ENCODE measurements at regions not wholly inside any gene's neighbourhood (a gene's known extent, or its start where the extent isn't known, plus 50 kb on each side); places are given as distances from the start of the nearest gene placed in this dataset.

DNA sequence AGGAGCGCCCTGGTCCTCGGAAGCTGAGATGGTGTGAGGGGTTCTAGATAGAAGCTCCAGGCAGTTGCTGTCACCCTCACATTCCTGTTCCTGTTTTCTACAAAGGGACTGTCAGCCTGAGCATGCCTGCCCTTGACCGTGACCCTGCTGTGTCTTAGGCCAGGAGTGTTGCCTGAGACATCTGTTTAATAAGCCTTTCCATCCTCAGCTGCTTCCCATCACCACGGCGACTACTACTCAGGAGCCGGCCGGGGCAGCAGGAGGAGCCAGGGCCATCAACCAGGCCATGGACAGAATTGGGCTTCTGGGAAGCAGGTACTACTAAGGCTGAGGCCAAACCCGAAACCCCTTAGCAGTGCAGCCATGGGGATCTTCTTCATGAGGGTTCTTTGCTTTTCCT lies 151.4 kb downstream of the KATNIP start:
- WGBS (ENCODE audit: insufficient coverage, low coverage, missing lambda C conversion rate): 68% methylated on average over 8 of the region's 8 CpGs
- TF ChIP-seq SPI1 (IDR thresholded peaks at IDR 0.05; ENCODE audit: borderline replicate concordance, low read depth, low read length): 0 out of 2 replicates have a peak, but pooled peaks have one; percentile 25
- TF ChIP-seq NUFIP1 (IDR thresholded peaks at IDR 0.05; ENCODE audit: partially characterized antibody): no peak
- no peak for TF ChIP-seq SAP30 (IDR thresholded peaks at IDR 0.05; ENCODE audit: borderline replicate concordance, insufficient read depth, low read depth, low read length, poor library complexity, severe bottlenecking)
- Histone ChIP-seq H3K27me3 (ENCODE audit: control insufficient read depth in 2 of 2, insufficient read depth in 2 of 2, low read length in 2 of 2) (no peaks in the 10 kb centered on the region), H3K9me3 (replicated peaks; ENCODE audit: control insufficient read depth, insufficient read depth, low read depth, low read length) (no peaks in the 10 kb centered on the region), H3K4me3 (no peak overlapping the region), H3K4me1 (replicated peaks in 1 of 2; ENCODE audit: control insufficient read depth in 2 of 2, insufficient read depth in 2 of 2, low read length in 2 of 2) (no peaks in the 10 kb centered on the region; a peak in 1 of 5 replicates), H3K36me3 (ENCODE audit: control insufficient read depth, insufficient read depth, low read length) (no peaks in the 10 kb centered on the region), H3K79me2 (ENCODE audit: control insufficient read depth, insufficient read depth, low read length) (no peaks in the 10 kb centered on the region), H2AFZ (ENCODE audit: low read depth, low read length) (no peak overlapping the region), H3K4me2 (ENCODE audit: insufficient read depth, low read length) (no peak overlapping the region), H3K9ac (ENCODE audit: insufficient read depth in 1 of 2, low read depth in 2 of 2, low read length in 2 of 2) (no peak overlapping the region), H3K9me1 (ENCODE audit: control insufficient read depth, insufficient read depth, low read length) (no peaks in the 10 kb centered on the region), H3K27ac (ENCODE audit: extremely low read depth, low read depth, low read length) (no peak overlapping the region), H4K20me1 (replicated peaks; ENCODE audit: control insufficient read depth, insufficient read depth, low read length) (no peaks in the 10 kb centered on the region)
- ATAC-seq: no peak
- intact Hi-C loops (cut with micrococcal nuclease): no loop called here
- ChIA-PET POLR2A (interaction anchor here (0.8 kb wide), 1 partner anchor 29 kb away, joined by 4 read pairs; no protein-coding TSS in a partner anchor), CTCF (ENCODE audit: low intra/inter-chr PET ratio) (no interaction called here)
- FAIRE-seq: no peak
- no TSS peak for BruUV-seq (replicated peaks)
- in situ Hi-C loops (cut with MboI): no loop called here
- DNase-seq (ENCODE audit: extremely low read depth in 1 of 4, low spot score in 3 of 4): no peak

DNA sequence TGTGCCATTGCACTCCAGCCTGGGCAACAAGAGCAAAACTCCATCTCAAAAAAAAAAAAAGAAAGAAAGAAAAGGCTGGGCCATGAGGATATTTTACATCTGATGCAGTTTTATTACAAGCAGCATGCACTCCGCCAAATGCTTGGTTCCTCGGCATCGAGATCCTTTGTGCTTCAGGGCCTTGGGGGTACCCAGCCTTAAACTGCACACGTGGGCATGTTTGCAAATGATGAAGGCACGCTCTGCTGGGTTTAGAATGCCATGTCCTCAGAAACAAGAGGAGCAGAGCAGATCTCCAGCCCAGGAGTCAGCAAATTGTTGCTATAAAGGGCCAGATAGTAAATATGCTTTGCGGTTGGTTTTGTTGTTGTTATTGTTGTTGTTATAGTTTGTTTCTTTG lies 153.2 kb downstream of the KATNIP start:
- Histone ChIP-seq H3K9me1 (ENCODE audit: control insufficient read depth, insufficient read depth, low read length) (no peaks in the 10 kb centered on the region), H3K9me3 (replicated peaks; ENCODE audit: control insufficient read depth, insufficient read depth, low read depth, low read length) (no peaks in the 10 kb centered on the region), H3K4me2 (ENCODE audit: insufficient read depth, low read length) (no peak overlapping the region), H3K9ac (ENCODE audit: insufficient read depth in 1 of 2, low read depth in 2 of 2, low read length in 2 of 2) (no peak overlapping the region), H3K27ac (ENCODE audit: extremely low read depth, low read depth, low read length) (no peak overlapping the region), H3K79me2 (ENCODE audit: control insufficient read depth, insufficient read depth, low read length) (no peaks in the 10 kb centered on the region), H2AFZ (ENCODE audit: low read depth, low read length) (no peak overlapping the region), H3K27me3 (ENCODE audit: control insufficient read depth in 2 of 2, insufficient read depth in 2 of 2, low read length in 2 of 2) (no peaks in the 10 kb centered on the region), H3K36me3 (ENCODE audit: control insufficient read depth, insufficient read depth, low read length) (no peaks in the 10 kb centered on the region), H3K4me1 (replicated peaks in 1 of 2; ENCODE audit: control insufficient read depth in 2 of 2, insufficient read depth in 2 of 2, low read length in 2 of 2) (no peaks in the 10 kb centered on the region; a peak in 1 of 5 replicates), H3K4me3 (no peak overlapping the region), H4K20me1 (replicated peaks; ENCODE audit: control insufficient read depth, insufficient read depth, low read length) (no peaks in the 10 kb centered on the region)
- FAIRE-seq (no peak), DNase-seq (ENCODE audit: extremely low read depth in 1 of 4, low spot score in 3 of 4) (no peak), ATAC-seq (no peak)
- BruUV-seq (replicated peaks): no TSS peak
- 60% methylated on average over 5 of the region's 6 CpGs for WGBS (ENCODE audit: insufficient coverage, low coverage, missing lambda C conversion rate)
- in situ Hi-C loops (cut with MboI) (no loop called here), intact Hi-C loops (cut with micrococcal nuclease) (no loop called here)
- ChIA-PET POLR2A (no interaction called here), CTCF (ENCODE audit: low intra/inter-chr PET ratio) (no interaction called here)
- TF ChIP-seq U2AF2 (optimal IDR thresholded peaks at IDR 0.05; ENCODE audit: low read depth, low read length) (no peak), NCOA6 (IDR thresholded peaks at IDR 0.05) (no peak), MYC (IDR thresholded peaks at IDR 0.05; ENCODE audit: low read depth, low read length) (no peak), MYC (CRISPR knock-in tag; IDR thresholded peaks at IDR 0.05; ENCODE audit: borderline replicate concordance, low read depth) (no peak), KDM1A (IDR thresholded peaks at IDR 0.05) (no peak), NFYB (IDR thresholded peaks at IDR 0.05; ENCODE audit: extremely low read depth, insufficient read length) (no peak), POLR2H (tag; IDR thresholded peaks at IDR 0.05; ENCODE audit: low read depth) (no peak), POLR2AphosphoS5 (IDR thresholded peaks at IDR 0.05; ENCODE audit: control insufficient read depth, insufficient read depth, low read depth, low read length) (no peak)
- TF ChIP-seq, protein P1, sequence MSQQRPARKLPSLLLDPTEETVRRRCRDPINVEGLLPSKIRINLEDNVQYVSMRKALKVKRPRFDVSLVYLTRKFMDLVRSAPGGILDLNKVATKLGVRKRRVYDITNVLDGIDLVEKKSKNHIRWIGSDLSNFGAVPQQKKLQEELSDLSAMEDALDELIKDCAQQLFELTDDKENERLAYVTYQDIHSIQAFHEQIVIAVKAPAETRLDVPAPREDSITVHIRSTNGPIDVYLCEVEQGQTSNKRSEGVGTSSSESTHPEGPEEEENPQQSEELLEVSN (IDR thresholded peaks at IDR 0.05; ENCODE audit: borderline replicate concordance in 1 of 2, extremely low read depth in 1 of 2, insufficient read depth in 1 of 2, insufficient read length in 1 of 2, low read depth in 1 of 2, low read length in 1 of 2, poor library complexity in 1 of 2, severe bottlenecking in 1 of 2): no peak
- TF ChIP-seq, protein P2, sequence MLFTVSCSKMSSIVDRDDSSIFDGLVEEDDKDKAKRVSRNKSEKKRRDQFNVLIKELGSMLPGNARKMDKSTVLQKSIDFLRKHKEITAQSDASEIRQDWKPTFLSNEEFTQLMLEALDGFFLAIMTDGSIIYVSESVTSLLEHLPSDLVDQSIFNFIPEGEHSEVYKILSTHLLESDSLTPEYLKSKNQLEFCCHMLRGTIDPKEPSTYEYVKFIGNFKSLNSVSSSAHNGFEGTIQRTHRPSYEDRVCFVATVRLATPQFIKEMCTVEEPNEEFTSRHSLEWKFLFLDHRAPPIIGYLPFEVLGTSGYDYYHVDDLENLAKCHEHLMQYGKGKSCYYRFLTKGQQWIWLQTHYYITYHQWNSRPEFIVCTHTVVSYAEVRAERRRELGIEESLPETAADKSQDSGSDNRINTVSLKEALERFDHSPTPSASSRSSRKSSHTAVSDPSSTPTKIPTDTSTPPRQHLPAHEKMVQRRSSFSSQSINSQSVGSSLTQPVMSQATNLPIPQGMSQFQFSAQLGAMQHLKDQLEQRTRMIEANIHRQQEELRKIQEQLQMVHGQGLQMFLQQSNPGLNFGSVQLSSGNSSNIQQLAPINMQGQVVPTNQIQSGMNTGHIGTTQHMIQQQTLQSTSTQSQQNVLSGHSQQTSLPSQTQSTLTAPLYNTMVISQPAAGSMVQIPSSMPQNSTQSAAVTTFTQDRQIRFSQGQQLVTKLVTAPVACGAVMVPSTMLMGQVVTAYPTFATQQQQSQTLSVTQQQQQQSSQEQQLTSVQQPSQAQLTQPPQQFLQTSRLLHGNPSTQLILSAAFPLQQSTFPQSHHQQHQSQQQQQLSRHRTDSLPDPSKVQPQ (CRISPR knock-in tag; IDR thresholded peaks at IDR 0.05; ENCODE audit: borderline replicate concordance): no peak
